ENCODE measurements at regions not wholly inside any gene's neighbourhood (a gene's known extent, or its start where the extent isn't known, plus 50 kb on each side); places are given as distances from the start of the nearest gene placed in this dataset.

GRCh38 chr5:51278539-51278938 is 104.7 kb upstream of the ISL1 start:
- DNase-seq (ENCODE audit: low read depth): no peak

- DNase-seq (ENCODE audit: low read depth): no peak
Measured at GRCh38 chr5:51279983-51280706, 103.1 kb upstream of the ISL1 start.

DNA sequence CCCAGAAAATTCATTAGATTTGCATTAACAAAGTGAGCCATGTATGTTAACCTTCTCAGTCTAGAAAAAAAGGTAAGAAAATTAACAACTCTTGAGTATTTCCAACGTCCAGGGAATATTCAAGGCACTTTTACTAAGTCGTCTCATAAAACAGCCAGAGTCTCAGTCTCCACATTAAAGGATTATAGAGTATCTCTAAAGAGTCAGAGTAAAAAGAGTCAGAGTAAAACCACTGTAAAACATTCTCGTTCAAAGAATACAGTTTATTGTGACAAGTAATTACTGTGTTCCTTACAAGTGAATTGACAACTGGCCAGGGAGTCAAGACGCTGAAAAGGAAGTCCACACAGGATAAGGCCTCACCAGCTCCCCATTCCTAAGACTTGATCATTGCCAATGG is 97.2 kb upstream of the ISL1 start:
- no peak for DNase-seq (ENCODE audit: low read depth)

- DNase-seq (ENCODE audit: low read depth): no peak
Measured at GRCh38 chr5:51302343-51302742, 80.9 kb upstream of the ISL1 start.

- DNase-seq (ENCODE audit: low read depth): no peak
Measured at GRCh38 chr5:51326844-51327243, 56.4 kb upstream of the ISL1 start.

All from stimulated activated CD8-positive, alpha-beta memory T cell treated with anti-CD3 and anti-CD28 coated beads, Interleukin-15, amount 100 ng/mL, for 24 hours (primary cell).